Hypothalamus (tissue), 51 donors: ENCODE measurements at regions not wholly inside any gene's neighbourhood (a gene's known extent, or its start where the extent isn't known, plus 50 kb on each side); places are given as distances from the start of the nearest gene placed in this dataset.

Experiments
- DNase-seq, 51 donors: peaks; one replicate each; lab custom pipeline; 2025; lab: John Stamatoyannopoulos, UW

DNA sequence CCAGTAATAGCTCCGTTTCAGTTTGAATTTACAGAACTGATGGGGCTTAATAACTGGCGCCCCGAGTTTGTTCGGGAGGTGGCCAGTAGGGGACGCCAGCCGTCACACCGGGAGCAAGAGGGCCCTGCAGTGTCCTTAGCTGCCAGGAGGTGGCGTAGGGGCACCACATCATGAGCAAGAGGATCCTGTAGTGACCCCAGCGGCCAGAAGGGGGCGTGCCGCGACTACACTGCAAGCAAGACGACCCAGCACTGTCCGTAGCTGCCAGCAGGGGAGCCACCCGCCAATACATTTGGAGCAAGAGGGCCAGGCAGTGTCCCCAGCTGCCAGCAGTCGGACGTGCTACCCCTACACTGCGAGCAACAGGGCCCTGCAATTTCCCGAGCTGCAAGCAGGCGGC lies 663.7 kb upstream of the B3GAT1 start:
- DNase-seq: no peak

GRCh38 chr11:135074397-135074998 lies 662.5 kb upstream of the B3GAT1 start:
- peak in 1 of 51 donors; percentile 4 for DNase-seq

DNA sequence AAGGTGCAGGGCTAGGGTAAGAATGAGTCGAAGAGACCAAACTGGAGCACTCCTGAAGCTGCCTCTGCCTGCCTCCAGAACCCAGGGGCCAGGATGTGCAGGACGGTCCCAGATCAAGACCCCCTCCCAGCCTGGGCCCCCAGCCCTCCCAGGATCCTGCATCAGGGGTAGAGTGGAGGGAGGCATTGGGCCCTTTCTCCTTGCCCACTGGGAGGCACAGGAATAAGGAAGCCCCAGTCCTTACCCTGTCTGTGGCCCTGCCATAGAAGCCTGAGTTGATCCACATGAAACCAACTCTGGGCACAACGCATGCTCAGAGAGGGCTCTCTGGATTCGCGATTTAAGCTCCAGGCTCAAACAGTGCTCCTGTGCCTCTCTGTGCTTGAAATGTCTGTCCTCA lies 661.8 kb upstream of the B3GAT1 start:
- no peak for DNase-seq

DNA sequence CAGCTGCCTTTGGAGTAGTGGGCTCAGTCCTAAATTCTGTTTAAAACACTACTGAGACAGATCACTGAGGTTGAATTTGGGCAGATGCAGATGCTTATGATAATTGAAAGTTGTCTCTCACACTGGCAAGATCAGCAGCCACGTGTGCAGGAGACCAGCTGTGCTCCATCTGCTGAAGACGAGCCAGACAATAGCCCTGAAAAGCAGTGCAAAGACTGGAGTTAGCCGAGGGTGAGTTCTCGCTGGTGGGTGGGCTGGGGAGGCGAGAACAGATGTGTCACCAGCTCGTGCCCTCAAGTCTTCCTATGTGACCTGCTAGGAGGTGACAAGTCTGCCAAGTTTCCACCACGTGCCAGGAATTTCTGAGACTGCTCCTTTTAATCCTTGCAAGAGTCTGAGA lies 661.3 kb upstream of the B3GAT1 start:
- no peak for DNase-seq

DNA sequence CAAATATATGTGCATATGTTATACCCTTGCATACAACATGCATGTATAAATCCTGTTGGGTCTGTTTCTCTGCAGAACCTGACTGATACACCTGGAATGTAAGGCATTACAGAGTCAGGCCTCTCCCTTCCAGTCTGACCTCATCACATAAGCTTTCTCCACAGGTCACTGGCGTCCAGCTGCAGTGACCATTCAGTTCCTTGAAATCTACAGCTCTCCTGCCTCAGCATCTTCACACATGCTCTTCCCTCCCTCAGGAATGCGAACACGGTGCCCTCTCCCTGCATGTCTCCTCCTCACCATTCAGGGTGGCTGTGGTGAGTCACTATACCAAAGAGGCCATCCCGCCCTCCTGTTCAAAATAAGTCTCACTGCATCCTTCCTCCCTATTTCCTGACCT lies 657.8 kb upstream of the B3GAT1 start:
- no peak for DNase-seq

DNA sequence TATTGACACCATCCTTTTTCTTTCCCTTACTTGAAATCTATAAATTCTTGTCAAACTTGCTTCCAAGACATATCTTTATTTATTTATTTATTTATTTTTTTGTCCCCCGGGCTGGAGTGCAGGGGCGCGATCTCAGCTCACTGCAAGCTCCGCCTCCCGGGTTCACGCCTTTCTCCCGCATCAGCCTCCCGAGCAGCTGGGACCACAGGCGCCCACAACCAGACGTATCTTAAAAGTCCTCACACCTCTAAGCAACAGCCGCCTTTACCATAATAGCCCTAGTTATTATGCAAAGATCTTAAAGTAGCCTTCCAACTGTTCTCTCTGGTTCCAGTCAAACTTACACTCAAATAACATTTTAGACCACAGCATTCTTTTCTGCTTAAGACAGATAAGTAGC lies 657.0 kb upstream of the B3GAT1 start:
- DNase-seq: no peak

- DNase-seq: no peak
Measured at GRCh38 chr11:135062994-135063393, 651.0 kb upstream of the B3GAT1 start.

DNA sequence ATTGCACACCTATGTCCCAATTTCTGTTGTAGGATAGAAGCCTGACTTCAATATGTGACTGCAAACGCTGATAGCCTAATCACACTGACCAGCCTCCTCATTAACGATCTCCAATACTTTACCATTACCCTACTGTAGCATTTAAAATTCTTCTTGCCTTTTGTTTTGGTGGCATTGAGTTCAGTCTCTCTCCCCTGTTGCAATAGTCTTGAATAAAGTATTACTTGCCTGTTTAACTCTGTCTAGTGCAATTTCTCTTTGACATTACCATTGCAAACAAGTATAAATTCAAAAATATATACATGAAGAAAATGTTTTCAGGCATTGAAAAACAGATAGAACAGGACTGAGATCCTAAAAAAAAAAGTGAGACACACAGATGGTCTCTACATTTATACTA lies 649.1 kb upstream of the B3GAT1 start:
- no peak for DNase-seq

DNA sequence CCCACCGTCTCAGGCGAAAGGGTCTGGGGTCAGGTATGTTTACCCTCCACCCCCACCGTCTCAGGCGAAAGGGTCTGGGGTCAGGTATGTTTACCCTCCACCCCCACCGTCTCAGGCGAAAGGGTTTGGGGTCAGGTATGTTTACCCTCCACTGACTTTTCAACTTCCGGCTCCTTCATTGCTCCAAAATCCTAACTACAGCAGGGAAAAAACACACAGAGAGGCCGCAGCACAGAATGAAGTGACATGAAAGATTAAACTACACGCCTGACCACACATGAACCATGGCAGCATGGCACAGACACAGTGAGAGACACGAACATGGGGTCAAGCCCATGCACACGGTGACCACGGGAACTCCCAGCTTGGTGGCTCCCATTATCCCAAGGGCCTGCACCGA lies 634.9 kb upstream of the B3GAT1 start:
- no peak for DNase-seq

- DNase-seq: no peak
Measured at GRCh38 chr11:135046556-135046955, 634.5 kb upstream of the B3GAT1 start.

DNA sequence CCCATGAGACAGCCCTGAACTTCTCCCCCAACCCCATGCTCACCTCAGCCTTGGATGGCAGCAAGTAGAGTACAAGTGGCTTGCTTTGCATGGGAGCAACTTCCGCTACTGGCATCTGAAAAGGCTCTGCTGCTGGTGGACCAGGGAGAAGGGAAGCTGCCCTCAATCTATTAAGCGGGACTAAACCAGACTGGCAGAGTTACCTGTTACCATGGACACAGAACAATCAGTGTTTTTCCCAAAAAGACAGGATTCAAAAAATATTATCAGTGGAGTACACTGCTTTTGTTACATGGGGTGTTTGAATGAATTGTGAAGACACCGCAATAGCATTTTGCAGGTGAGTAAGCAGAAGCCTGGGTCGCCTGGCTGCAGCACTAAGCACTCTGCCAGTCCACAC lies 631.4 kb upstream of the B3GAT1 start:
- DNase-seq: peak in 3 of 51 donors; percentile 12 to 33 (median 22)

- no peak for DNase-seq
Measured at GRCh38 chr11:135037828-135038227, 625.8 kb upstream of the B3GAT1 start.

DNA sequence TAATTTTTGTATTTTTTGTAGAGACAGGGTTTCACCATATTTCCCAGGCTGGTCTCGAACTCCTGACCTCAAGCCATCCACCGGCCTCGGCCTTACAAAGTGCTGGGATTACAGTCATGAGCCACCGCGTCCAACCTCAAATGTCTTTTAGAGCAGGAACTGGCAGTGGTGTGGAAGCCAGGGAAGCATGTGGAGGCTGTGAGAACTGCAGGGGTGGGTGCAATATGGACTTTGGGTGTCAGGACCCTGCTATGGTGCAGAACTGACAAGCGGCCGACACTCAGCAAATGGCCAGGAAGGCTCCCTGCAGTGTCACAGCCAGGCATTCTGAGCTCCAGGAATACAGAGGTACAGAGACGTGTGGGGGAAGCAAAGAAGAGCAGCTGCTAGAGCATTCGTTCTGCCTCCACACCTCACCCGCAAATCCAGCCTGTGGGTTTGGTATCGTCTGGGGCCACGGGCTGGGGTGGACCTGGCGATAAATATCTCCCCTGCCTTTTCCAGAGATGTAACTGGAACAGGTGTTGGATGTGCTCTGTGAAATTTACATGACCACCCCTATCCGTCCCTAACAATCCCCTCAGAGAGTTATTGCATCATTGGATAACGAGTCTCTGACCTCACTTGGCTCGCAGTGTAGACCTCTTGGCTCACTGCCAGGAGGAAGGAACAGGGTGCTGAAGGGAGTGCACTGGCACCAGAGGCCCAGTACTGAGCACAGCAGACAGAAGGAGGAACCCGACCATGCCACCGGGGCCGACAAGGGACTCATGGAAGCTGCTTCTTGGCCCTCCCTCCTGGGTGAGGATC lies 624.7 kb upstream of the B3GAT1 start:
- DNase-seq: no peak

- DNase-seq: no peak
Measured at GRCh38 chr11:135035282-135035681, 623.2 kb upstream of the B3GAT1 start.

- peak in 31 of 51 donors; percentile 4 to 70 (median 31) for DNase-seq
Measured at GRCh38 chr11:135033540-135033939, 621.5 kb upstream of the B3GAT1 start.

DNA sequence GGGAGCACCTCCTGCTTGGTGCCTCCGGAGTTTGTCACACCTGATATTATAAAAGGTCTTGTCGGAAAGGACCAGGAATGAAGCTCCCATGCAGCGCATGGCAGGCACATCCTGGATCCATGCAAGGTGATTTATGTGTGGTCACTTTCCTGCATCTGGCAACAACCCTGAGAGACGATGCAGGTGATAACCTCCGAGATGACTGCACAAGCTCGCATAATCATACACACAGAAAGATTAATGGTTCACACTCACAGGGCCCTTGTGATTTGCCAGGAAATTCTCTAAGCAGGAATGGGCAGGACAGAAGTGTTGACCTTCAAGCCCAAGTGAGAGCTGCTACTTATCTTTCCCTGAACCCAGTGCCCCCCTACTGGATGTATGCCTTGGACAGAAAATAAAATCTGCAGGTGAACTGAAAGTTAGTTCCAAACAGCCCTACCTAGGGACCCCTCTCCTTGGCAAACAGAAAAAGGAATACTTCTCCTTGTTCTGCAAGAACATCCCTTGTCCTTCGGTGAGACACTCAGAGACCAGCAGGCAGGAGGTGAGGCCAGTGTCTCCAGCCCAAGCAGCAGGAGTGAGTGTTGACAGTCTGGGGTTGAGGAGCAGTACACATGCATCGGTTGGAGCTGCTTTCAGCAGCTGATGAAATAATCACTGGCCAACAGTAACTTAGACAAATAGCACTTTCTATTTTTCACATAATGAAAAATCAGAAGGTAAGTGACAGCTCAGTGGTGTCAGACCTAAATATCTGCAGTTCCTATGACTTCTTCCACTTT lies 619.4 kb upstream of the B3GAT1 start:
- no peak for DNase-seq

DNA sequence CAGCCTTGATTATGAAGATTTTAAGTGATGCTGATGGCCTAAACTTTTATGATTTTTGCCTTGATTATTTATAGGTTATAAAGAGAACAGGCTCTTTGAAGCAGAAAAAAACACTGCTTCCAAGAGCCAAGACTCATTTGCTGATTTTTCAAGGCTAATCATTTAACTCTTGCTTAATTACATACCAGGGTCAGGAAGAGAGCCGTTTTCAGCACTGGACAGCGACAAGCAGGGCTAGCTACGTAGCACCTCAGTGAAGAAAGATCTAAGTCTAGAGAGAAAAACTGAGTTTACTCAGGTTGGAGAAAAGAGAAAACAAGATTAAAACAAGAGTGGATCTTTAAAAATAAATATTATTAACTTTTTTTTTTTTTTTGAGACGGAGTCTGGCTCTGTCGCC lies 615.4 kb upstream of the B3GAT1 start:
- DNase-seq: no peak

DNA sequence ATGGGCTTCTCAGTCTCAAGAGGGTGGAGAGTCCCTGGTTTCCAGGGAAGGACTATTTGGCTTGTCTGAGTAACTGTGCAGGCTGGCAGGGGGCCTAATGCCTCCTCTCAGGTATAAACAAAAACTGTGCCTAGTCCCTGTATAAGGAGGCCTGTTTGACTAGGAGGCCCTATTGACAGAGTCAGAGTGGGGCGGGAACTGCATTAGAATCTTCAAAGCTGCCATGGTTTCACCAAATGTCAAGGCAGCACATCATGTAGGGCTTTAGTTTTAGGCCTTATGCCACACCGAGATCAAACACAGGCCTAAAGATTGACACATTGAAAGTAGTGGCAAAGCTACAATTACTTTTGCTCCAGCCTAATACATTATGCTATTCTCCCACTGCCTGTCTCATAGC lies 611.5 kb upstream of the B3GAT1 start:
- DNase-seq: no peak

DNA sequence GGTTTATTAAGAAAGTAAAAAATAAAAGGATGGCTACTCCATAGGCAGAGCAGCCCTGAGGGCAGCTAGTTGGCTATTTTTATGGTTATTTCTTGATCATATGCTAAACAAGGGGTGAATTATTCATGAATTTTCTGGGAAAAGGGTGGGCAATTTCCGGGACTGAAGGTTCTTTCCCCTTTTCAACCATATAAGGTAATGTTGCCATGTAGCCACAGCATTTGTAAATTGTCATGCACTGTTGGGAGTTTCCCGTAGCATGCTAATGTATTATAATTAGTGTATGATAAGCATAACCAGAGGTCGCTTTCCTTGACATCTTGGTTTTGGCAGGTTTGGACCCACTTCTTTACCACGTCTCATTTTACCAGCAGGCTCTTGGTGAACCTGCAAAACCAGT lies 610.4 kb upstream of the B3GAT1 start:
- DNase-seq: no peak

GRCh38 chr11:135019899-135020298 lies 607.9 kb upstream of the B3GAT1 start:
- no peak for DNase-seq

GRCh38 chr11:135019343-135019871 lies 607.4 kb upstream of the B3GAT1 start:
- DNase-seq: no peak
